ENCODE measurements at regions not wholly inside any gene's neighbourhood (a gene's known extent, or its start where the extent isn't known, plus 50 kb on each side); places are given as distances from the start of the nearest gene placed in this dataset.

DNA sequence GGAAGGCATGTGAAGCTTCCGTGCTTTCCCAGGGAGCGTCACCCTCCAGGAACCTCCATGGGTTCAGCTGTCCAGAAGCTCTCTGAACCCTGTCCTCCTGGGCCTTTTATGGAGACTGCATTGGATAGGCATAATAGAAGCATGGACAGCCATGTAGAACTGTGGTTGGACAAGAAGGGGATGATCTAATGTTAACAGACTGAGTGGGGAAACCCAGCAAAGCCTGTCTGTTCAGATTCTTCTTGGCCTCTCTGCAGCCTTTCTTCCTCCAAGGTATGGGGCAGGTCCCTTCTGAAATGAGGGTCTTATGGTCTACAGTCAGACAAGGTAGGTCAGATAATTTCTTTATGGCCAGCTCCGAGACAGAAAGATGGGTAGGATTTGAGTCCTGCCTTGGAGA, 59.1 kb upstream of the CTNNA1 start:
- no peaks in the 10 kb centered on the region for H3K79me2 ChIP-seq (ENCODE audit: insufficient read depth, low read depth, low read length)
- BruUV-seq (replicated peaks), result no TSS peak
- H3K9me2 ChIP-seq (ENCODE audit: insufficient read depth, low read length), result no peaks in the 10 kb centered on the region
- H3K36me3 ChIP-seq (ENCODE audit: insufficient read depth, low read length), result no peaks in the 10 kb centered on the region
- H3K9me3 ChIP-seq (ENCODE audit: low read length), result no peaks in the 10 kb centered on the region
- no peak overlapping the region for H3K4me3 ChIP-seq (ENCODE audit: low read depth, low read length, poor library complexity, severe bottlenecking)
- POLR2A ChIA-PET, result no interaction called here
- CTCF ChIA-PET (ENCODE audit: unreplicated experiment), result no interaction called here
- no peak overlapping the region for H3K27ac ChIP-seq (ENCODE audit: low read depth, low read length, poor library complexity, severe bottlenecking)
- H2AFZ ChIP-seq (ENCODE audit: low read length), result no peak overlapping the region
- no peak overlapping the region for H3K4me2 ChIP-seq (ENCODE audit: low read length)
- intact Hi-C loops (cut with micrococcal nuclease; ENCODE audit: unreplicated experiment), result no loop called here
- TF ChIP-seq CTCF (conservative IDR thresholded peaks at IDR 0.05; ENCODE audit: low read length), result no peak
- no peak for TF ChIP-seq EZH2phosphoT487 (IDR thresholded peaks at IDR 0.05; ENCODE audit: borderline replicate concordance, low read depth, low read length)
- no peaks in the 10 kb centered on the region for H3K4me1 ChIP-seq (ENCODE audit: insufficient read depth, low read length, poor library complexity, severe bottlenecking)
- no peak for DNase-seq (ENCODE audit: low spot score)
- H4K20me1 ChIP-seq (ENCODE audit: insufficient read depth, low read length), result no peaks in the 10 kb centered on the region

GRCh38 chr5:138692370-138692769, 60.9 kb upstream of the CTNNA1 start:
- Histone ChIP-seq H3K9me2 (ENCODE audit: insufficient read depth, low read length) (no peaks in the 10 kb centered on the region), H3K4me2 (ENCODE audit: low read length) (no peak overlapping the region), H3K9me3 (ENCODE audit: low read length) (no peaks in the 10 kb centered on the region), H3K36me3 (ENCODE audit: insufficient read depth, low read length) (no peaks in the 10 kb centered on the region), H3K27ac (ENCODE audit: low read depth, low read length, poor library complexity, severe bottlenecking) (no peak overlapping the region), H3K79me2 (ENCODE audit: insufficient read depth, low read depth, low read length) (no peaks in the 10 kb centered on the region), H3K4me1 (ENCODE audit: insufficient read depth, low read length, poor library complexity, severe bottlenecking) (no peaks in the 10 kb centered on the region), H3K4me3 (ENCODE audit: low read depth, low read length, poor library complexity, severe bottlenecking) (no peak overlapping the region), H2AFZ (ENCODE audit: low read length) (no peak overlapping the region), H4K20me1 (ENCODE audit: insufficient read depth, low read length) (no peaks in the 10 kb centered on the region)
- no TSS peak for BruUV-seq (replicated peaks)
- intact Hi-C loops (cut with micrococcal nuclease; ENCODE audit: unreplicated experiment), result no loop called here
- ChIA-PET CTCF (ENCODE audit: unreplicated experiment) (no interaction called here), POLR2A (no interaction called here)
- TF ChIP-seq EZH2phosphoT487 (IDR thresholded peaks at IDR 0.05; ENCODE audit: borderline replicate concordance, low read depth, low read length), result no peak
- no peak for TF ChIP-seq CTCF (conservative IDR thresholded peaks at IDR 0.05; ENCODE audit: low read length)
- no peak for DNase-seq (ENCODE audit: low spot score)

DNA sequence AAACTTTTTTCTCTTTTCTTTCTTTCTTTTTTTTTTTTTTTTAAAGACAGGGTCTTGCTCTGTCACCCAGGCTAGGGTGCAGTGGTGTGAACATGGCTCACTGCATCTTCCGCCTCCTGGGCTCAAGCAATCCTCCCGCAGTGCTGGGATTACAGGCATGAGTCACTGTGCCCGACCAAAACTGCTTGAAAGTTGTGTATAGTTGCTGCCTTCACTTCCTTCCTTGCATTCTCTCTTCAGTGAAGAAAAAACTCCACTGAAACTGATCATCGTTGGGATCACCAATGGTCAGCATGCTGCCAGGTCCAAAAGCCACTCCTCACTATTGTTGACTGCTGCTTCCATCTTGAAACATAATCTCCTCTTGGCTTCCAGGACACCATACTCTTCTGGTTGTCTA, 66.6 kb upstream of the CTNNA1 start:
- TF ChIP-seq EZH2phosphoT487 (IDR thresholded peaks at IDR 0.05; ENCODE audit: borderline replicate concordance, low read depth, low read length) (no peak), CTCF (conservative IDR thresholded peaks at IDR 0.05; ENCODE audit: low read length) (no peak)
- H3K36me3 ChIP-seq (ENCODE audit: insufficient read depth, low read length), result no peaks in the 10 kb centered on the region
- no peak overlapping the region for H3K4me2 ChIP-seq (ENCODE audit: low read length)
- H2AFZ ChIP-seq (ENCODE audit: low read length), result no peak overlapping the region
- no peaks in the 10 kb centered on the region for H3K9me3 ChIP-seq (ENCODE audit: low read length)
- H3K9me2 ChIP-seq (ENCODE audit: insufficient read depth, low read length), result no peaks in the 10 kb centered on the region
- H3K27ac ChIP-seq (ENCODE audit: low read depth, low read length, poor library complexity, severe bottlenecking), result no peak overlapping the region
- CTCF ChIA-PET (ENCODE audit: unreplicated experiment), result no interaction called here
- POLR2A ChIA-PET, result interaction anchor here (0.7 kb wide), 1 partner anchor 294 kb away, joined by 4 read pairs; no protein-coding TSS in a partner anchor
- no peak for DNase-seq (ENCODE audit: low spot score)
- no peaks in the 10 kb centered on the region for H3K79me2 ChIP-seq (ENCODE audit: insufficient read depth, low read depth, low read length)
- H4K20me1 ChIP-seq (ENCODE audit: insufficient read depth, low read length), result no peaks in the 10 kb centered on the region
- intact Hi-C loops (cut with micrococcal nuclease; ENCODE audit: unreplicated experiment), result no loop called here
- H3K4me3 ChIP-seq (ENCODE audit: low read depth, low read length, poor library complexity, severe bottlenecking), result no peak overlapping the region
- no TSS peak for BruUV-seq (replicated peaks)
- H3K4me1 ChIP-seq (ENCODE audit: insufficient read depth, low read length, poor library complexity, severe bottlenecking), result no peaks in the 10 kb centered on the region

Data from OCI-LY7 (cell line).